GM23338 (cell line): ENCODE measurements at regions not wholly inside any gene's neighbourhood (a gene's known extent, or its start where the extent isn't known, plus 50 kb on each side); places are given as distances from the start of the nearest gene placed in this dataset.

Experiments
- ATAC-seq: fragments of 200-7000 bp; cut with Tn5 transposase; 3 replicates; pipeline ENCODE4 v1.9.1; 2020
- DNase-seq: peaks from one replicate; pipeline ENCODE4 v3.0.0-alpha.2; 2015; ENCODE audit warnings: low spot score
- H2AFZ ChIP-seq: fragments of 200-600 bp; sonication (generic); 2 replicates; pipeline ENCODE4 v1.8.0; 2016; ENCODE audit warnings: antibody characterized with exemption, mild to moderate bottlenecking, moderate library complexity
- H3F3A ChIP-seq: fragments of 200-600 bp; sonication (generic); replicated peaks from 2 replicates; pipeline ENCODE4 v1.8.0; 2017; ENCODE audit warnings: antibody characterized with exemption, mixed run types, low read depth
- H3K27ac ChIP-seq: fragments of 200-600 bp; sonication (generic); 2 replicates; pipeline ENCODE4 v1.6.1; 2016; ENCODE audit warnings: low read depth
- H3K27me3 ChIP-seq: fragments of 200-600 bp; sonication (generic); 2 replicates; pipeline ENCODE4 v1.8.0; 2016; ENCODE audit warnings: mild to moderate bottlenecking, mixed run types, moderate library complexity; ENCODE audit not compliant: insufficient read depth
- H3K36me3 ChIP-seq: fragments of 200-600 bp; sonication (generic); 2 replicates; pipeline ENCODE4 v1.8.0; 2016; ENCODE audit warnings: mild to moderate bottlenecking; ENCODE audit not compliant: insufficient read depth
- H3K4me1 ChIP-seq: fragments of 200-600 bp; sonication (generic); 2 replicates; pipeline ENCODE4 v1.8.0; 2016; ENCODE audit warnings: mild to moderate bottlenecking, moderate library complexity; ENCODE audit not compliant: insufficient read depth
- H3K4me2 ChIP-seq: fragments of 200-600 bp; sonication (generic); 2 replicates; pipeline ENCODE4 v1.7.1; 2017; ENCODE audit warnings: mixed run types
- H3K4me3 ChIP-seq: fragments of 200-600 bp; sonication (generic); 2 replicates; pipeline ENCODE4 v1.6.1; 2016; ENCODE audit warnings: mixed run types
- H3K79me2 ChIP-seq: fragments of 200-600 bp; sonication (generic); replicated peaks from 2 replicates; pipeline ENCODE4 v1.8.0; 2017; ENCODE audit warnings: mild to moderate bottlenecking; ENCODE audit not compliant: insufficient read depth
- H3K9me2 ChIP-seq: fragments of 200-600 bp; sonication (generic); 2 replicates; pipeline ENCODE4 v1.8.0; 2017; ENCODE audit not compliant: insufficient read depth
- H4K20me1 ChIP-seq: fragments of 200-600 bp; sonication (generic); replicated peaks from 2 replicates; pipeline ENCODE4 v1.8.0; 2017; ENCODE audit warnings: mild to moderate bottlenecking; ENCODE audit not compliant: insufficient read depth
- H3K27ac Mint-ChIP-seq: 2 replicates; pipeline ENCODE4 v1.8.0; 2020; ENCODE audit warnings: inconsistent platforms, mild to moderate bottlenecking, moderate library complexity, mixed read lengths
- H3K27me3 Mint-ChIP-seq: 3 replicates; pipeline ENCODE4 v1.8.0; 2022; ENCODE audit warnings: low read depth, mild to moderate bottlenecking, moderate library complexity, mixed read lengths, inconsistent platforms; ENCODE audit not compliant: insufficient read depth, poor library complexity
- H3K36me3 Mint-ChIP-seq: 3 replicates; pipeline ENCODE4 v1.8.0; 2021; ENCODE audit warnings: low read depth, mild to moderate bottlenecking, inconsistent platforms, moderate library complexity, mixed read lengths
- H3K4me1 Mint-ChIP-seq: 3 replicates; pipeline ENCODE4 v1.8.0; 2020; ENCODE audit warnings: mild to moderate bottlenecking, inconsistent platforms, mixed read lengths
- H3K4me3 Mint-ChIP-seq: 3 replicates; pipeline ENCODE4 v1.8.0; 2021; ENCODE audit warnings: moderate library complexity, mild to moderate bottlenecking, inconsistent platforms, mixed read lengths
- H3K9me3 Mint-ChIP-seq: 3 replicates; pipeline ENCODE4 v1.8.0; 2020; ENCODE audit warnings: moderate library complexity, mild to moderate bottlenecking, inconsistent platforms, mixed read lengths
- CREB1 ChIP-seq: fragments of 250-450 bp; sonication (Bioruptor Pico); IDR thresholded peaks from 2 replicates; pipeline ENCODE4 v1.5.0; 2020; ENCODE audit warnings: low read depth, mild to moderate bottlenecking, moderate library complexity
- ETS1 ChIP-seq: IDR thresholded peaks from 2 replicates; pipeline ENCODE4 v1.6.1; 2016; ENCODE audit warnings: antibody characterized with exemption
- EZH2 ChIP-seq: fragments of 200-600 bp; sonication (generic); IDR thresholded peaks from one replicate; pipeline ENCODE4 v1.8.0; 2017; ENCODE audit warnings: antibody characterized with exemption, mild to moderate bottlenecking, low read depth; ENCODE audit not compliant: unreplicated experiment
- EZH2phosphoT487 ChIP-seq: fragments of 200-600 bp; sonication (generic); IDR thresholded peaks from one replicate; pipeline ENCODE4 v1.8.1; 2018; ENCODE audit warnings: antibody characterized with exemption; ENCODE audit not compliant: unreplicated experiment
- JUNB ChIP-seq: IDR thresholded peaks from one replicate; pipeline ENCODE4 v1.6.1; 2016; ENCODE audit warnings: antibody characterized with exemption; ENCODE audit not compliant: unreplicated experiment
- NANOG ChIP-seq: IDR thresholded peaks from 2 replicates; pipeline ENCODE4 v1.6.1; 2016; ENCODE audit warnings: antibody characterized with exemption, borderline replicate concordance
- POLR2AphosphoS5 ChIP-seq: IDR thresholded peaks from 2 replicates; pipeline ENCODE4 v1.6.1; 2016; ENCODE audit warnings: antibody characterized with exemption, low read depth
- STAT1 ChIP-seq: IDR thresholded peaks from one replicate; pipeline ENCODE4 v1.6.1; 2016; ENCODE audit warnings: antibody characterized with exemption; ENCODE audit not compliant: unreplicated experiment
- ZNF114 ChIP-seq: fragments of 250-450 bp; sonication (Bioruptor Pico); IDR thresholded peaks from 2 replicates; pipeline ENCODE4 v1.5.0; 2020; ENCODE audit warnings: mild to moderate bottlenecking, moderate library complexity
- ZNF331 ChIP-seq: fragments of 250-450 bp; sonication (Bioruptor Pico); IDR thresholded peaks from 2 replicates; pipeline ENCODE4 v1.5.0; 2020; ENCODE audit warnings: low read depth, mild to moderate bottlenecking, moderate library complexity
- ZNF462 ChIP-seq: fragments of 250-450 bp; sonication (Bioruptor Pico); IDR thresholded peaks from 2 replicates; pipeline ENCODE4 v1.5.0; 2020; ENCODE audit warnings: mild to moderate bottlenecking, moderate library complexity
- TF ChIP-seq, protein P1 (sequence below), 2 experiments: fragments of 200-600 bp in 1 of 2; sonication (generic) in 1 of 2; conservative IDR thresholded peaks; 2 replicates each; pipeline versions ENCODE4 v1.5.1 to v1.6.1; 2016 to 2017; ENCODE audit warnings: antibody characterized with exemption in 2 of 2, low read depth in 2 of 2, mild to moderate bottlenecking in 2 of 2, moderate library complexity in 1 of 2
- TF ChIP-seq, protein P2 (sequence below): IDR thresholded peaks from one replicate; pipeline ENCODE4 v1.6.1; 2018; ENCODE audit warnings: antibody characterized with exemption; ENCODE audit not compliant: unreplicated experiment

DNA sequence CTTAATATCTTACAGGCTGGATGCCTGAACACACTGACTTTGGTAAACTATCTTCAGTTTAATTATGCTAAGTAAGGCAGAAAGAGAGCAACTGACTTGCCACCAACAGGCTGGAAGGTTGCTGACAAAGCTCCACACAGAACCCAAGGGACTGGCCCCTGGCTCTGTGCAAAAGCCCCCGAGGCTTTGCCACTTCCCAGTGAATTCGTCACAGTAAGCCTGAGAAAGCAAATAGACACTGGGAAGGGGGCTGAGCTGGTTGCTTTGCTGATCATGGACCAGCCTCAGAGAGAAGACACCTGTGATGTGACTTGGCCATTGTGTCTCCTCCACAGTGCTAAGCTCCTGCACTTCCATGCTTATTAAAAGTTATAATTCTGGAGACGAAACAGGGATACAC, 91.7 kb downstream of the BLID start:
- no peak for DNase-seq

More for the DNA sequence above, 91.7 kb downstream of the BLID start:
- Histone ChIP-seq H3F3A (no peaks in the 10 kb centered on the region), H3K9me2 (peaks cover 9% of the 10 kb centered on the region; the same call in 1 of the 2 replicates), H3K36me3 (no peaks in the 10 kb centered on the region), H3K79me2 (no peaks in the 10 kb centered on the region), H2AFZ (0 out of 2 replicates have a peak overlapping the region, but pooled peaks have one; percentile 6), H4K20me1 (no peaks in the 10 kb centered on the region), H3K27me3 (no peaks in the 10 kb centered on the region), H3K4me1 (no peaks in the 10 kb centered on the region), H3K4me2 (no peak overlapping the region), H3K4me3 (no peak overlapping the region), H3K27ac (no peak overlapping the region)
- Mint-ChIP-seq H3K27ac (no peak overlapping the region), H3K4me3 (no peak overlapping the region), H3K27me3 (no peaks in the 10 kb centered on the region), H3K9me3 (no peaks in the 10 kb centered on the region; the same call in 2 of the 3 replicates), H3K4me1 (peaks cover 4% of the 10 kb centered on the region), H3K36me3 (no peaks in the 10 kb centered on the region)
- no peak for ATAC-seq
- TF ChIP-seq ZNF114 (CRISPR knock-in tag) (no peak), STAT1 (no peak), EZH2 (no peak), ETS1 (no peak), CREB1 (CRISPR knock-in tag) (no peak), NANOG (no peak), ZNF331 (CRISPR knock-in tag) (no peak), POLR2AphosphoS5 (no peak), JUNB (no peak), ZNF462 (CRISPR knock-in tag) (no peak), EZH2phosphoT487 (no peak)
- TF ChIP-seq, protein P1, sequence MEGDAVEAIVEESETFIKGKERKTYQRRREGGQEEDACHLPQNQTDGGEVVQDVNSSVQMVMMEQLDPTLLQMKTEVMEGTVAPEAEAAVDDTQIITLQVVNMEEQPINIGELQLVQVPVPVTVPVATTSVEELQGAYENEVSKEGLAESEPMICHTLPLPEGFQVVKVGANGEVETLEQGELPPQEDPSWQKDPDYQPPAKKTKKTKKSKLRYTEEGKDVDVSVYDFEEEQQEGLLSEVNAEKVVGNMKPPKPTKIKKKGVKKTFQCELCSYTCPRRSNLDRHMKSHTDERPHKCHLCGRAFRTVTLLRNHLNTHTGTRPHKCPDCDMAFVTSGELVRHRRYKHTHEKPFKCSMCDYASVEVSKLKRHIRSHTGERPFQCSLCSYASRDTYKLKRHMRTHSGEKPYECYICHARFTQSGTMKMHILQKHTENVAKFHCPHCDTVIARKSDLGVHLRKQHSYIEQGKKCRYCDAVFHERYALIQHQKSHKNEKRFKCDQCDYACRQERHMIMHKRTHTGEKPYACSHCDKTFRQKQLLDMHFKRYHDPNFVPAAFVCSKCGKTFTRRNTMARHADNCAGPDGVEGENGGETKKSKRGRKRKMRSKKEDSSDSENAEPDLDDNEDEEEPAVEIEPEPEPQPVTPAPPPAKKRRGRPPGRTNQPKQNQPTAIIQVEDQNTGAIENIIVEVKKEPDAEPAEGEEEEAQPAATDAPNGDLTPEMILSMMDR (conservative IDR thresholded peaks at IDR 0.05; ENCODE audit: low read depth in 2 of 2) = no peak
- TF ChIP-seq, protein P2, sequence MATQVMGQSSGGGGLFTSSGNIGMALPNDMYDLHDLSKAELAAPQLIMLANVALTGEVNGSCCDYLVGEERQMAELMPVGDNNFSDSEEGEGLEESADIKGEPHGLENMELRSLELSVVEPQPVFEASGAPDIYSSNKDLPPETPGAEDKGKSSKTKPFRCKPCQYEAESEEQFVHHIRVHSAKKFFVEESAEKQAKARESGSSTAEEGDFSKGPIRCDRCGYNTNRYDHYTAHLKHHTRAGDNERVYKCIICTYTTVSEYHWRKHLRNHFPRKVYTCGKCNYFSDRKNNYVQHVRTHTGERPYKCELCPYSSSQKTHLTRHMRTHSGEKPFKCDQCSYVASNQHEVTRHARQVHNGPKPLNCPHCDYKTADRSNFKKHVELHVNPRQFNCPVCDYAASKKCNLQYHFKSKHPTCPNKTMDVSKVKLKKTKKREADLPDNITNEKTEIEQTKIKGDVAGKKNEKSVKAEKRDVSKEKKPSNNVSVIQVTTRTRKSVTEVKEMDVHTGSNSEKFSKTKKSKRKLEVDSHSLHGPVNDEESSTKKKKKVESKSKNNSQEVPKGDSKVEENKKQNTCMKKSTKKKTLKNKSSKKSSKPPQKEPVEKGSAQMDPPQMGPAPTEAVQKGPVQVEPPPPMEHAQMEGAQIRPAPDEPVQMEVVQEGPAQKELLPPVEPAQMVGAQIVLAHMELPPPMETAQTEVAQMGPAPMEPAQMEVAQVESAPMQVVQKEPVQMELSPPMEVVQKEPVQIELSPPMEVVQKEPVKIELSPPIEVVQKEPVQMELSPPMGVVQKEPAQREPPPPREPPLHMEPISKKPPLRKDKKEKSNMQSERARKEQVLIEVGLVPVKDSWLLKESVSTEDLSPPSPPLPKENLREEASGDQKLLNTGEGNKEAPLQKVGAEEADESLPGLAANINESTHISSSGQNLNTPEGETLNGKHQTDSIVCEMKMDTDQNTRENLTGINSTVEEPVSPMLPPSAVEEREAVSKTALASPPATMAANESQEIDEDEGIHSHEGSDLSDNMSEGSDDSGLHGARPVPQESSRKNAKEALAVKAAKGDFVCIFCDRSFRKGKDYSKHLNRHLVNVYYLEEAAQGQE = no peak
